Dendritic cell treated with granulocyte-macrophage colony-stimulating factor and Interleukin-4, amounts not matched to agents 40 ng/mL and 50 ng/mL, for 4 days (primary cell): ENCODE measurements at regions not wholly inside any gene's neighbourhood (a gene's known extent, or its start where the extent isn't known, plus 50 kb on each side); places are given as distances from the start of the nearest gene placed in this dataset.
A peak's percentile ranks its signal among the peaks of the same experiment; 100 is the strongest.

Source experiments
- H3K27ac Mint-ChIP-seq: one replicate; pipeline ENCODE4 v1.8.0; 2022; ENCODE audit warnings: mild to moderate bottlenecking, mixed read lengths
- H3K27me3 Mint-ChIP-seq: one replicate; pipeline ENCODE4 v1.8.0; 2022; ENCODE audit warnings: mild to moderate bottlenecking, mixed read lengths
- H3K36me3 Mint-ChIP-seq: one replicate; pipeline ENCODE4 v1.8.0; 2022; ENCODE audit warnings: low read depth, mixed read lengths
- H3K4me1 Mint-ChIP-seq: one replicate; pipeline ENCODE4 v1.8.0; 2022; ENCODE audit warnings: low read depth, mixed read lengths
- H3K4me3 Mint-ChIP-seq: one replicate; pipeline ENCODE4 v1.8.0; 2022; ENCODE audit warnings: mild to moderate bottlenecking, moderate library complexity, mixed read lengths
- H3K9me3 Mint-ChIP-seq: one replicate; pipeline ENCODE4 v1.8.0; 2022; ENCODE audit warnings: mixed read lengths
- intact Hi-C: fragments of 100-400 bp; cut with micrococcal nuclease; formaldehyde crosslinking; loops from one replicate; pipeline ENCODE4 v1.15.0; 2022

- peaks cover 78% of the 10 kb centered on the region for H3K4me1 Mint-ChIP-seq
- peak overlapping the region; percentile 99 for H3K27ac Mint-ChIP-seq
- intact Hi-C loops = loop anchor here (1.0 to 5.0 kb wide), 4 partner anchors 12 to 180 kb away; partner anchors contain the start of gene SPRED1
These were observed 138.1 kb downstream of the TMCO5A start for GRCh38 chr15:38072348-38073177.

GRCh38 chr15:38073178-38073946, 138.9 kb downstream of the TMCO5A start:
- intact Hi-C loops = loop anchor here (1.0 to 5.0 kb wide), 3 partner anchors 11 to 179 kb away; partner anchors contain the start of gene SPRED1
- peak overlapping the region; percentile 99 for H3K27ac Mint-ChIP-seq
- peaks cover 21% of the 10 kb centered on the region for H3K27me3 Mint-ChIP-seq
- H3K36me3 Mint-ChIP-seq = no peaks in the 10 kb centered on the region
- peak overlapping the region; percentile 69 for H3K4me3 Mint-ChIP-seq
- H3K4me1 Mint-ChIP-seq = peaks cover 76% of the 10 kb centered on the region
- no peaks in the 10 kb centered on the region for H3K9me3 Mint-ChIP-seq

More at GRCh38 chr15:38072348-38073177, 138.1 kb downstream of the TMCO5A start:
- Mint-ChIP-seq H3K27me3 (peaks cover 21% of the 10 kb centered on the region), H3K9me3 (no peaks in the 10 kb centered on the region), H3K36me3 (no peaks in the 10 kb centered on the region), H3K4me3 (peak overlapping the region; percentile 69)

GRCh38 chr15:38074029-38074428, 139.6 kb downstream of the TMCO5A start:
- Mint-ChIP-seq H3K4me3 (no peak overlapping the region), H3K9me3 (no peaks in the 10 kb centered on the region), H3K27ac (peak overlapping the region; percentile 99), H3K4me1 (peaks cover 69% of the 10 kb centered on the region), H3K36me3 (no peaks in the 10 kb centered on the region), H3K27me3 (peaks cover 21% of the 10 kb centered on the region)
- intact Hi-C loops = loop anchor here (5.0 kb wide), 2 partner anchors 67 to 178 kb away; partner anchors contain the start of gene SPRED1

- no peak overlapping the region for H3K4me3 Mint-ChIP-seq
- H3K27ac Mint-ChIP-seq = peak overlapping the region; percentile 99
- intact Hi-C loops = no loop called here
- H3K4me1 Mint-ChIP-seq = peaks cover 66% of the 10 kb centered on the region
- H3K36me3 Mint-ChIP-seq = no peaks in the 10 kb centered on the region
- H3K9me3 Mint-ChIP-seq = no peaks in the 10 kb centered on the region
- peaks cover 21% of the 10 kb centered on the region for H3K27me3 Mint-ChIP-seq
These were observed 141.0 kb downstream of the TMCO5A start for GRCh38 chr15:38075466-38075865.

- Mint-ChIP-seq H3K4me3 (no peak overlapping the region), H3K27me3 (peaks cover 21% of the 10 kb centered on the region), H3K27ac (no peak overlapping the region)
These were observed 142.3 kb downstream of the TMCO5A start for GRCh38 chr15:38076786-38077185.

GRCh38 chr15:38079236-38079635, 144.8 kb downstream of the TMCO5A start:
- intact Hi-C loops = no loop called here
- H3K27ac Mint-ChIP-seq = no peak overlapping the region
- no peaks in the 10 kb centered on the region for H3K9me3 Mint-ChIP-seq
- H3K36me3 Mint-ChIP-seq = no peaks in the 10 kb centered on the region
- H3K4me1 Mint-ChIP-seq = peaks cover 42% of the 10 kb centered on the region
- H3K27me3 Mint-ChIP-seq = peaks cover 13% of the 10 kb centered on the region
- no peak overlapping the region for H3K4me3 Mint-ChIP-seq

More at GRCh38 chr15:38076786-38077185, 142.3 kb downstream of the TMCO5A start:
- Mint-ChIP-seq H3K36me3 (no peaks in the 10 kb centered on the region), H3K4me1 (peaks cover 58% of the 10 kb centered on the region), H3K9me3 (no peaks in the 10 kb centered on the region)
- intact Hi-C loops = no loop called here

- no peaks in the 10 kb centered on the region for H3K9me3 Mint-ChIP-seq
- H3K36me3 Mint-ChIP-seq = no peaks in the 10 kb centered on the region
- H3K4me1 Mint-ChIP-seq = peaks cover 39% of the 10 kb centered on the region
- H3K27ac Mint-ChIP-seq = peak overlapping the region; percentile 17
- no peak overlapping the region for H3K4me3 Mint-ChIP-seq
- peaks cover 6% of the 10 kb centered on the region for H3K27me3 Mint-ChIP-seq
- intact Hi-C loops = no loop called here
These were observed 146.3 kb downstream of the TMCO5A start for GRCh38 chr15:38080651-38081275.

- Mint-ChIP-seq H3K9me3 (no peaks in the 10 kb centered on the region), H3K4me1 (peaks cover 55% of the 10 kb centered on the region), H3K27me3 (peaks cover 2% of the 10 kb centered on the region), H3K4me3 (no peak overlapping the region), H3K27ac (peak overlapping the region; percentile 71), H3K36me3 (no peaks in the 10 kb centered on the region)
- intact Hi-C loops = loop anchor here (1.0 kb wide), 1 partner anchor 11 kb away; no protein-coding TSS in a partner anchor
These were observed 149.8 kb downstream of the TMCO5A start for GRCh38 chr15:38084289-38084688.

GRCh38 chr15:38085114-38085513, 150.7 kb downstream of the TMCO5A start:
- Mint-ChIP-seq H3K27me3 (peaks cover 4% of the 10 kb centered on the region), H3K4me3 (peak overlapping the region; percentile 20), H3K4me1 (peaks cover 49% of the 10 kb centered on the region), H3K36me3 (no peaks in the 10 kb centered on the region), H3K9me3 (no peaks in the 10 kb centered on the region), H3K27ac (peak overlapping the region; percentile 71)
- intact Hi-C loops = loop anchor here (5.0 kb wide), 1 partner anchor 42 kb away; no protein-coding TSS in a partner anchor

GRCh38 chr15:38085931-38086568, 151.6 kb downstream of the TMCO5A start:
- no peaks in the 10 kb centered on the region for H3K9me3 Mint-ChIP-seq
- intact Hi-C loops = loop anchor here (5.0 kb wide), 1 partner anchor 41 kb away; no protein-coding TSS in a partner anchor
- H3K27me3 Mint-ChIP-seq = peaks cover 4% of the 10 kb centered on the region

GRCh38 chr15:38086611-38087010, 152.2 kb downstream of the TMCO5A start:
- Mint-ChIP-seq H3K4me1 (peaks cover 46% of the 10 kb centered on the region), H3K36me3 (no peaks in the 10 kb centered on the region), H3K27ac (peak overlapping the region; percentile 71), H3K9me3 (no peaks in the 10 kb centered on the region), H3K27me3 (peaks cover 4% of the 10 kb centered on the region), H3K4me3 (no peak overlapping the region)
- intact Hi-C loops = loop anchor here (5.0 kb wide), 1 partner anchor 41 kb away; no protein-coding TSS in a partner anchor

More at GRCh38 chr15:38085931-38086568, 151.6 kb downstream of the TMCO5A start:
- Mint-ChIP-seq H3K27ac (peak overlapping the region; percentile 71), H3K4me1 (peaks cover 46% of the 10 kb centered on the region), H3K4me3 (no peak overlapping the region), H3K36me3 (no peaks in the 10 kb centered on the region)

GRCh38 chr15:38088971-38089370, 154.5 kb downstream of the TMCO5A start:
- Mint-ChIP-seq H3K4me1 (peaks cover 41% of the 10 kb centered on the region), H3K27me3 (peaks cover 4% of the 10 kb centered on the region), H3K36me3 (no peaks in the 10 kb centered on the region), H3K27ac (peak overlapping the region; percentile 18), H3K9me3 (no peaks in the 10 kb centered on the region), H3K4me3 (no peak overlapping the region)
- intact Hi-C loops = loop anchor here (5.0 kb wide), 1 partner anchor 38 kb away; no protein-coding TSS in a partner anchor

- Mint-ChIP-seq H3K27me3 (peaks cover 4% of the 10 kb centered on the region), H3K27ac (no peak overlapping the region), H3K4me3 (no peak overlapping the region), H3K36me3 (no peaks in the 10 kb centered on the region), H3K9me3 (peaks cover under 1% of the 10 kb centered on the region), H3K4me1 (peaks cover 29% of the 10 kb centered on the region)
- intact Hi-C loops = no loop called here
These were observed 155.8 kb downstream of the TMCO5A start for GRCh38 chr15:38090223-38090622.
